ENCODE measurements at regions not wholly inside any gene's neighbourhood (a gene's known extent, or its start where the extent isn't known, plus 50 kb on each side); places are given as distances from the start of the nearest gene placed in this dataset.
"Not testable (repeated sequence)": the region's sequence is repeated elsewhere in the genome, so short reads cannot be mapped to it uniquely, and the experiment has no call there.

DNA sequence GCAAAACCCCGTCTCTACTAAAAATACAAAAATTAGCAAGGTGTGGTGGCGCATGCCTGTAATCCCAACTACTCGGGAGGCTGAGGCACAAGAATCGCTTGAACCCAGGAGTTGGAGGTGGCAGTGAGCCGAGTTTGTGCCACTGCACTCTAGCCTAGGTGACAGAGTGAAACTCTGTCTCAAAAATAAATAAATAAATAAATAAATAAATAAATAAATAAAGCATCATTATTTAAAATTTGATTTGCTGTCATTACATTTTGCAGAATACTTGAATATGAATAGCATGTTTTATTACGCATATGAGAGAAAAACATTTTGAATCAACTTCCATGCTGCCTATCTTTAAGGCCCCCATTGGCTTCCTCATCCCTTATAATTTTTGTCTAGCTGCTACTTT, 53.4 kb upstream of the MED14 start:
- not testable (repeated sequence) for DNase-seq

DNA sequence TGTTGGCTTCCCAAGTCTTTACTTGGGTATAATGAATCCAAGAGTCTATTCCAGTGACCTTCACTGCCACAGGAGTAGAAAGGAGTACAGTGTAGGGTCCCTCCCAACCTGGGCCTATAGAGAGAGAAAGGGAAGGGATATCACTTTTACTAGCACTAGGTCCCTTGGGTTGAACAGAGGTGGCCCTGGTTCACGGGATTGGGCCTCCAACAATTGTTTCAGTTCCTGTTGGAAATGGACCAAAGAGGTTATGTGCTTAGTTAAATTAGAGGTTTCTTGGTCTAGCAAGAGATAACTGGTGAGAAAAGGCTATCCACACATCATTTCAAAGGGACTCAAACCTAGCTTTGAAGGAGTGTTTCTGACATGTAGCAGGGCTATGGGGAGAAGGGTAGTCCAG, 57.1 kb upstream of the MED14 start:
- no peak for DNase-seq

DNA sequence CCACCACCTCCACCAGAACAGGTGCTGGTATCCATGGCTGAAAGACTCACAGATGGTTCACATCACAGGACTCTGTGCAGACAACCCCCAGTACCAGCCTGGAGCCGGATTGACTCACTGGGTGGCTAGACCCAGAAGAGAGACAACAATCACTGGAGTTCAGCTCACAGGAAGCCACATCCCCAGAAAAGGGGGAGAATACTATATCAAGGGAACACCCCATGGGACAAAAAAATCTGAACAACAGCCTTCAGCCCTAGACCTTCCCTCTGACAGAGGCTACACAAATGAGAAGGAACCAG, 59.4 kb upstream of the MED14 start:
- not testable (repeated sequence) for DNase-seq

DNA sequence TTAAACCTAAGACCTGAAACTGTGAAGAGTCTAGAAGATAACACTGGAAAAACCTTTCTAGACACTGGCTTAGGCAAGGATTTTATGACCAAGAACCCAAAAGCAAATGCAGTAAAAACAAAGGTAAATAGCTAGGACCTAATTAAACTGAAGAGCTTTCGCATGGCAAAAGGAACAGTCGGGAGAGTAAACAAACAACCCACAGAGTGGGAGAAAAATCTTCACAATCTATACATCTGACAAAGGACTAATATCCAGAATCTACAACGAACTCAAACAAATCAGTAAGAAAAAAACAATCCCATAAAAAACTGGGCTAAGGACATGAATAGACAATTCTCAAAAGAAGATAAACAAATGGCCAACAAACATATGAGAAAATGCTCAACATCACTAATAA, 64.4 kb upstream of the MED14 start:
- DNase-seq: not testable (repeated sequence)

DNA sequence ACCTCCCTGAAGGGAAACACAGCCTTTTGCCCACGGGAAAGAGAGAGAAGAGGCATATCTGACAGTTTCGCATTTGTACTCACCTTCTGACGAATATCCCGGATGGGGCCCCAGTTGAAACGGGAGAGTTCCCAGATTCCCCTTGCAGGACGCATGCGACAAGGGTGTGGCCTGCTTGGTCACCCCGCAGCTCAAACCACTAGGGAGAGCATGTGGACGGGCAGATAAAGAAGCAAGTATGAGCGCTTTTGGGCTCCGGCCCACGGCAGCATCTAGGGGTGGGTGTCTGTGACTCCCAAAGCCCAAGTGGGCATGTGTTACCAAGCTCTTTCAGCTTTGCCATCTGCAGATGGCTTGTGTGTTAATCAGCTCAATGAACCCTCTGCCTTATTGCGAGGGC, 70.1 kb upstream of the MED14 start:
- no peak for DNase-seq

DNA sequence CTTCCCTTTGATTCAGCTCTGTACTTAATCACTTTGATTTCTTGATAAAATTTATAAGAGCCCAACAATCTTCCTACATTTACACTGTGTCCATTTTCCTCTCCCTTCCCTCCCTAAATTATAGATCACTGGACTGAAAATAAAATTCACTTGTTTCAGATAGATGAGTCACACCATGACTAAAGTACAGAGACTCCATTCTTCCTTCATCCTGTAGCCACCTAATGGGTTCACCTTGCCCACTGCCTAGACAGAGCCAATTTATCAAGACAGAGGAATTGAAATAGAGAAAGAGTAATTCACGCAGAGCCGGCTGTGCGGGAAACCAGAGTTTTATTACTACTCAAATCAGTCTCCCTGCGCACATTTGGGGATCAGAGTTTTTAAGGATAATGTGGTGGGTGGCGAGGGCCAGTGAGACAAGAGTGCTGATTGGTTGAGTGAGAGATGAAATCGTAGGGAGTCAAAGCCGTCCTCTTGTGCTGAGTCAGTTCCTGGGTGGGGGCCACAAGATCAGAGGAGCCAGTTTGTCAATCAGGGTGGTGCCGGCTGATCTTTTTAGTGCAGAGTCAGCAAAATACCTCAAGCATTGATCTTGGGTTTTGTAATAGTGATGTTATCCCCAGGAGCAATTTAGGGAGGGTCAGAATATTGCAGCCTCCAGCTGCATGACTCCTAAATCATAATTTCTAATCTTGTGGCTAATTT, 71.3 kb upstream of the MED14 start:
- no peak for DNase-seq

DNA sequence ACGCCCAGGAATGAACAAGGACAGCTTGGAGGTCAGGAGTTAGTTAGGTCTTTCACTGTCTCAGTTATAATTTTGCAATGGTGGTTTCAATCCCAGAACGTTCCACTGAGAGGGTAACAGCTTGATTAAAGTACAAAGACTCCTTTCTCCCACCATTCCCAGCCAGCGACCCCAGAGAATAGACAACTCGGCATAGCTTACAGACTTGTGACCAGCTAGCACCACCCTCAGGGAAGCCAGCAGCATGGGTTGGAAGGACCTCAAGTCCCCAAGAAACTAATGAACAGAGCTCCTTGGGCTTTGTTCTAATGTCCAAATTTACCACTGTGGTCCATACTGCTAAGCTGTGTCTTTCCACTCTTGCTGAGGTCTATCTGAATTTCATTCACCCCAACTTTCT, 72.0 kb upstream of the MED14 start:
- DNase-seq: no peak

DNA sequence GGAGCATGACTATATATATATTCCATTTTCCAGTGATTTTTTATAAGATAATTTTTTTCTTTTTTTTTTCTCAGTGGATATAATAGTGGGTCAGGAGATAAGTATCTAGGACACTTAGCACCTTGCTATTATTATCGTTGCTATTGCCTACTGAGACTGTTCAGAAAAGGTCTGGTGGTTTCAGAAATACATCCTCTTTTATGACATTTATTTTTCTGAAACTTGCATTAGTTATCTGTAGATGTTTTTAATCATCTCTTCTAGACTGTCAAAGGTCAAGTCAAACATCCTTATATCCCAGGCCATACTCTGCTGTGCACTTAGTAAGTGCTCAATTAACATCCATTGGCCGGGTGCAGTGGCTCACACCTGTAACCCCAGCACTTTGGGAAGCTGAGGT, 72.9 kb upstream of the MED14 start:
- DNase-seq: no peak

DNA sequence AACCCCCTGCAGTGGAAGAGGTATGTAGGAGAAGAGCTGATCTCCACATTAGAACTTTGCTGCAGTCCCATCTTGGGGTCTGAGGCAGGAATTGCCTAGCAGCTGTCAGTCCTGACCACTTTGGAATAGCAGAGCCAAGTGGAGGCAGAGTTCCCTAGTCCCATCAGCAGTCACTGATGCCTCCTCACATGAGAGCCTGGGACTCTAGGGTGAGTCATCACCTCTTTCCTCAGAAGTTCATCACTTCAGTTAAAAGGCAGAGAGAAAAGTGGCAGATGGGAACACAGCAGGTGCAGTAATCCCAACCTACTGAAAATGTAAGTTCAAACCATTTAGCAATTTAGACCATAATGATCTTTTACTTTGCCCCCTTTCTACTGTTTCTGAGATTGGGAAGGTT, 73.9 kb upstream of the MED14 start:
- DNase-seq: no peak

DNA sequence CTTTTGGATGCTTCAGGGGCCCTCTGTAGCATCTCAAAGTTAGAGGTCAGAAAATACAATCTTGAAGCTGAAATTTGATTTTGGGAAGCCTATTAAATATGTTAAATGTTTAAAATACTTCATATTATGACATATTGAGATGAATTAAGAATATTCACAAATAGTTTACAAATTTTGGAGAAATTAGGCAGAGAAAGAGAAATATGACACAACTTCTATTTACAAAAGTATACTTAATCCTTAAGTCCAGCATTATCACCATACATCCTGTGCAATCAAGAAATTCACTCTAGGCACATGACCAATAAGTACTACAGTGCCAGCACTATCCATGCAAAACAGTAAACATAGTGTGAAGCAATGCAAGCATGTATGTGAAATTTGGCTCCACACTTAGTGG, 79.7 kb upstream of the MED14 start:
- DNase-seq: not testable (repeated sequence)

DNA sequence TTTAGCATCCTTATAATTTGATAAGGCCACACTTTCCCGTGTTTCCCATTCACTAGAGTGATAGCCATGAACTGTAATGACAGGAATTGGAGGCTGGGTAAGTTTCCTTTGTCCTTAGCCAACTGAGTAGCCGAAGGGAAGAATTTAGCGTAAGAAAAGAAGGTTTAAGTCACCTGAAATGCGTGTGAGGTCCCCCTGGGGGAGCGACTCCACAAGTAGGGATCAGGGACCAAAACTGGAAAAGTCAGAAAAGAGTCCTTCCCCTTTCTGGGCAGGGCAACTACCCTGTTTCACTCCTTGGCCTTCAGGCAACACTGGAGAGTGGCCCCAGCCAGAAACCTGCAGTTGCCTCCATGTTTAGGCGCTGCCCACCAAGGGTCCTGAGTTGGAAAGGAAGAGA, 81.6 kb upstream of the MED14 start:
- no peak for DNase-seq

DNA sequence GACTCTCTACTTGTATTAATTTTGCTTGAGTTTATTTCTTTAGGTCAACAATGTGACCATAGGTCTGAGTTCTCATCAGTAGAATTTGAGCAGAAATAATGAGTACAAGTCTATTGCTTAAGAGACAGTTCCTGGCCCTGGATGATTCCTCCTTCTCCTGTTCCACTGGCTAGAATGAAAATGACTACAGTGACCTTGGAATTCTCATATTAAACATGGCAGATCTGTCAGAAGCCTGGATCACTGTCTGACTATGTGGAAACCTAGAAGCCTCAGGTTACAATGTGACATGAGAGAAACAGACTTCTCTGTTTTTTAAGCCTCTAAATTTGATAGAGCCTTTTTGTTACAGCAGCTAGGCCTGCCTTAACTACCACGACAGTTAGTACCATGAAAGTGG, 82.9 kb upstream of the MED14 start:
- no peak for DNase-seq

DNA sequence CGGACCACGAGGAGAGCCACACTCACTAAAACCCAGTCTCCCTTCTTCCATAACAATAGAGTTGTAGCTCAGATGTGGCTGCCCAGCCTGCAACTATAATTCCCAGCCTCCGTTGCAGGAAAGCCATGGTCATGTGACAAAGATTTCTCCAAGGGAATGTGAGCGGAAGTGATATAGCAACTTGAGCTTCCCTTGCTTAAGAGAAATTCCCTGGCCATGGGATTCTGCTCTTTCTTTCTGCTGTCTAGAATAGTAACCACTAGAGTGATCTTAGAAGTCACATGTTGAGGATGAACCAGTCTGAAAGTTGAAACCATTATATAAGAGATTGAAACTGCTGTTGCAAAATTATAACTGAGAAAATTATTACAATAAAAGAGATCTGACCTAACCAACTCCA, 86.4 kb upstream of the MED14 start:
- no peak for DNase-seq

DNA sequence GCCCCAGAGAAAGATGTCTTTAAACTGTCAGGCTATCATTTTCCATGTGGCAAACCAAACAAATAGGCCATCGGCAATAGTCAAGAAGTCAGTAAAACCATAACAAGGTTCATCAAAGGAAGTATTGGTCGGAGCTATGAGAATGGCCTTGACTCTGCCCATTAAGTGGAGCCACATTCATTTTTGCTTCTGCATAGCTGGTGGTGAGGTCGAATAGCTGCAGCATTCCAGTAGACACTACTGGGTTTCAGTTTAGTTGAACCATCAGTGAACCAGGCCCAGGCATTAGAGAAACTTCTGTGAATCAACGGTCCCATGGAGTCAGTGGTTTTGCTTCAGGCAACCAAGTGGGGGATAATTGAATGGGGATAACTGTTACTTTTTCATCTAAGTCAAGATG, 92.0 kb upstream of the MED14 start:
- DNase-seq: no peak

DNA sequence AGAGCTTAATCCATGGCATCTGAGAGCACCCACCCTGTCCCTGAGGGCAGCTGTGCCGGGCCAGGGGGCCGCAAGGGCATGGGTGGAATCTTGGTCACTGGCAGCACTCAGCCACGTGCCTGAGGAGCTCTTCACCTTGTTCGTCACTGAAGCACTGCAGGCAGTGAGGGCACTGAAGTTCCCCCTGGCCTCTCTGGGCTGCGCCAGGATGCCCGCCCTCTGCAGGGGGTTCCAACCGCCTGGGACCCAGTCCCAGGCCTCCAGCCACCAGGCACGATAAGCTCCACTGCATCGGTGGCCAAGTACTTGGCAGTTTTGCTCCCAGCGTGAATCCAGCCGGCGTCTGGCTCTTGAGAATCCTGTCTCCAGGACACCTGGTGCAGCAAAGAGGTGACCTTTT, 96.4 kb upstream of the MED14 start:
- no peak for DNase-seq

DNA sequence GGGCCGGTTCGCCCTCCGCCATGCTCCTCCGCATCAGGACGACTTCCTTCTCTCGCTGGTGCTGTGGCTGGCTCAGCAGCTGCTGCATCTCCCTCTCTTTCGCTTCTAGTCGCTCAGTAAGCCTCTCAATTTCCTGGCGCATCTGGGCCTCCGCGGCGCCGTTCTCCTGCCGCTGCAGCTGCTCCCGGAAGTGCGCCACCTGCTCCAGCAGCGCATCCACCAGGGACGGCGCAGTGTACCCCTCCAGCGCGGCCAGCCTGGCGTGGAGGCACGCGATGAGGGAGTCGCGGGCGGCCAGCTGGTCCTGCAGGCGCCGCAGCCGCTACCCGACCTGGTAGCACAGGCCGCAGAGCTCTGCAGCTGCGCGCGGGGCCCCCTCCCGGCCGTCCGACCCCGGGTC, 97.4 kb upstream of the MED14 start:
- DNase-seq: no peak

DNA sequence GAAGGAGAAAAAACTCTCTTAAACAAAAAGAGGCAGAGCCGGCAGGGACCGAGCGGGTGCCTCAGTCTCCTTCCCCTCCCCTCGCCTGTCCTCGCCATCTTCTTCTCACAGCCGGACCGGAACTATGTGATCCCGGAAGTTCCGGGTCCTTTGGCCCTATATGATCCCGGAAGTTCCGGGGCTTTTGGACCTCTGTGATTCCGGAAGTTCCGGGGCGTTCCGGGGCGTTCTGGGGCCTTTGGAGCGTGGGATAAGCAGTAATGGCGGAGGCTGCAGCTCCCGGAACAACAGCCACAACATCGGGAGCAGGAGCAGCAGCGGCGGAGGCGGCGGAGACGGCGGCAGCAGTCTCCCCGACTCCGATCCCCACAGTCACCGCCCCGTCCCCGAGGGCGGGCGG, 98.9 kb upstream of the MED14 start:
- DNase-seq: no peak

DNA sequence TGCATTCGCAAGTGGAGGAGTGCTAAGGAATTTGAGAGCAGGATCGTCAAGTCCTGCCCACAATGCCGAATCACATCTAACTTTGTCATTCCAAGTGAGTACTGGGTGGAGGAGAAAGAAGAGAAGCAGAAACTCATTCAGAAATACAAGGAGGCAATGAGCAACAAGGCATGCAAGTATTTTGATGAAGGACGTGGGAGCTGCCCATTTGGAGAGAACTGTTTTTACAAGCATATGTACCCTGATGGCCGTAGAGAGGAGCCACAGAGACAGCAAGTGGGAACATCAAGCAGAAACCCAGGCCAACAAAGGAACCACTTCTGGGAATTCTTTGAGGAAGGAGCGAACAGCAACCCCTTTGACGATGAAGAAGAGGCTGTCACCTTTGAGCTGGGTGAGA, 100.2 kb upstream of the MED14 start:
- no peak for DNase-seq

DNA sequence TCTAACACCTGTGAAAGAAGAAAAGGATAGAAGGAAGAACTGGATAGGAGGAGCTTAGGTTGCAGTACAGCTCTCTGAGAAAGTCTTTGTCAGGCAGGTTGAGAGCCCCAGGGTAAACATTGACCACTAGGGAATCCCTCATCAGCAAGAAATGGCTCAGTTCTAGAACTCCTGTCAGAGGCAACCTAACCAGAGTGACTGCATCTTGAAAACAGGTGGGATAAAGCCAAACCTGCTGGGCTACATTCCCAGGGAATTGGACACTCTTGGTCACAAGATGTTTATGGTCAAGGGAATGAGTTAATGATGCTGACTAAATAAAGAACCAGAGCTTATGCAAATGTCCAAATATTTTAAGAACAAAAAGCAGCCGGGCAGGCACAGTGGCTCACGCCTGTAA, 108.3 kb upstream of the MED14 start:
- DNase-seq: no peak

DNA sequence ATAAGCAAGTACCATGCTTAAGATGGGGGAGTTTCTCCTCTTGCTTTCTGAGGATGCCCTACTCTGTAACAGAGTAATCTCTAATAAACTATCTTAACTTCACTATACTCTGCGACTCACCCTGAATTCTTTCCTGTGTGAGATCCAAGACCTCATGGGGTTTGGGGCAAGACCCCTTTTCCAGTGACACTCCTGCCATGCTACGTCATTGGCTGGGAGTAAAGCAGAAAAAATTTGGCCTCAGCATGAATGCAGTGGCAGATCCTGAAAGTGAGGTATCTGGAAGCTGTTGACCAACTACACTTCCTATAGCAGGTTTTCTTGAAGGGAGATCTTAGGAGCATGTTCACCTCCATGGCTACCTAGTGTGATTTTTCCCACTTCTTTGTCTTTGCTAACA, 109.1 kb upstream of the MED14 start:
- DNase-seq: no peak

DNA sequence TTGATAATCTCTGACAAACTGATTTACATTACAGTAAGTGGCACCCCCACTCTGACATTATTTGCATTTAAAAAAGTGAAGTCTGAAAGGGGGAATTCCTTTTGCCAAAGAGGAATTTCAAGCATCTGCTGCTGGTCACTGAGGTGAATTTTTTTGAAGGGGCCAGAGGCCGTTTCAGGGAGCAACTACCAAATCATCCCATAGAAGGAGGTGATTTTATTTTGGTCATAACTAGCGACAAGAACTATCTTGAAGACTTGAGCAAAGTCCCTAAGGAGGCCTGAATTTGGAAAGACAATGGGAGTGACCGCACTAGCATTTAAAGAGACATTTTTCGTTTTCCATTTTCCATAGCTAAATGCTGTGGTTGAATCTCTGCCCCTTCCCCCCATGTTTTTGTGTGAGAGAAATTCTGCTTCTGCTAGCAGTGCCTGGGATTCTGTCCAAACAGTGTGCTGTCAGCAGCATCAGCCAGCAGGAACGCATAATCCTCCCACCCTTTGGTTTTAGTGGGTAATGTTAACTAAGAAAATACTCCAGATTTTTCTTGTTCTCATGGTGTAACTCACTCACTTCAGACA, 110.1 kb upstream of the MED14 start:
- DNase-seq: no peak

DNA sequence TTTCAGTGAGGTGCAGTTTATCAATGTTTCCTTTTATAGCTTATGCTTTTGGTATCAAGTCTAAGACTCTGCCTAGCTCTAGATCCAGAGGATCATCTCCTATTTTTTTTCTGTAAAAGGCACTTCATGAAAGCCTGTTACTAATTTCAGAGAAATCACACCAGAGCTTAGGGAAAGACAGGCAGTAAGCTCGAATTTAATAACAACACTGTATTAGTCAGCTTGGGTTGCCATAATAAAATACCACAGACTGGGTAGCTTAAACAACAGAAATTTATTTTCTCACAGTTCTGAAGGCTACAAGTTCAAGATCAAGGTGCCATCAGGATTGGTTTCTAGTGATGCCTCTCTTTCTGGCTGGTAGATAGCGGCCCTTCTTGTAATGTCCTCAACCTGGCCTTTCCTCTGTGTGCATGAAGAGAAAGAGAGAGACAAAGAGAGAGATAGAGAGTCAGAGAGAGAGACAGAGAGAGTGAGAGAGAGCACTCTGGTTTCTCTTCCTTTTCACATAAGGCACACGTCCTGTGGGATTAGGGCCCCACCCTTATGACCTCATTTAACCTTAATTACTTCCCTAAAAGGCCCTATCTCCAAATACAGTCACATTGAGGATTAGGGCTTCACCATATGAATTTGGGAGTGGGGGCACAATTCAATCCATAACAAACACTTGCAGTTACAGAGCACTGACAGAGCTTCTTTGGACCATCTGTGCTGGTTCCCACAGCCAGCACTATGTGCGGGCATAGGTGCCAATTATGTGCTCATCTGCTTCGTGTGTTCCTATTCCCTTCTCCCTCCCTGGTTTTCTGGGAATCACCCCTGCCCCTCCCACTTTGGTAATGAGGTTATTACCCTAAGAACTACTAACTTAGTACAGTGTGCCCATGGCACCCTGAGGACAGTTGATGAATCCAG, 114.8 kb upstream of the MED14 start:
- DNase-seq: no peak

DNA sequence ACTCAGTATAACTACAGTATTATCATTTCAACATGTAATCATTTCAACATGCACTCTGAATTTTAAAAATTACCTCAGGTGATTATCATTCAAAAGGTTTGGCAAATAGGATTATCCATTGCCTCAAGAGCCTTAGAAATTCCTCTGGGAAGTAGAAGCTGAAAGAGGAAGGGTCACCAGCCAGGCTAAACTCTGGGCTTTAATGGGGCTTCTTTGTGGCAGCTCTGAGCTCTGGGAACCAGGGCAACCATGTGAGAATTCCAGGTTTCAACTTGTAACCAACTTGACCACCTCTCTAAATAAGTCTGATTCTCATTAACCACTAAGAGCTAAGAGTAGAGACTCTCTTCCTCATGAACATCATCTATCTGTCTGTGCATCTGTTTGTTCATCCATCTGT, 117.2 kb upstream of the MED14 start:
- no peak for DNase-seq
